GM06990 (cell line): ENCODE measurements at regions not wholly inside any gene's neighbourhood (a gene's known extent, or its start where the extent isn't known, plus 50 kb on each side); places are given as distances from the start of the nearest gene placed in this dataset.

Experiments used
- DNase-seq: peaks from one replicate; pipeline ENCODE4 v3.0.0-alpha.2; 2011; ENCODE audit not compliant: insufficient read length; ENCODE audit errors: extremely low read depth
- H3K27me3 ChIP-seq: replicated peaks from 2 replicates; pipeline ENCODE4 v1.6.0; 2011; ENCODE audit warnings: low read length; ENCODE audit not compliant: control insufficient read depth, insufficient read depth
- H3K36me3 ChIP-seq: 2 replicates; pipeline ENCODE4 v1.5.1; 2011; ENCODE audit warnings: low read length; ENCODE audit not compliant: control insufficient read depth, insufficient read depth
- H3K4me3 ChIP-seq: replicated peaks from 2 replicates; pipeline ENCODE4 v1.5.1; 2011; ENCODE audit warnings: low read depth, mild to moderate bottlenecking, control low read depth, low read length
- CTCF ChIP-seq: IDR thresholded peaks from 2 replicates; pipeline ENCODE4 v1.5.1; 2011; ENCODE audit warnings: low read length, control low read depth, mild to moderate bottlenecking, inconsistent platforms; ENCODE audit not compliant: insufficient read depth, poor library complexity, severe bottlenecking

- Histone ChIP-seq H3K4me3 (no peak overlapping the region), H3K36me3 (no peaks in the 10 kb centered on the region), H3K27me3 (no peaks in the 10 kb centered on the region; the same call in 1 of the 2 replicates)
- no peak for DNase-seq
- no peak for TF ChIP-seq CTCF
Measured at GRCh38 chr2:126796931-126797621, 101.6 kb upstream of the TEX51 start.

- no peaks in the 10 kb centered on the region; the same call in 1 of the 2 replicates for H3K27me3 ChIP-seq
- no peak overlapping the region for H3K4me3 ChIP-seq
- no peak for TF ChIP-seq CTCF
- no peak for DNase-seq
- no peaks in the 10 kb centered on the region for H3K36me3 ChIP-seq
Measured at GRCh38 chr2:126797622-126798275, 100.9 kb upstream of the TEX51 start.

GRCh38 chr2:126798276-126799140 is 100.2 kb upstream of the TEX51 start:
- Histone ChIP-seq H3K27me3 (no peaks in the 10 kb centered on the region; the same call in 1 of the 2 replicates), H3K36me3 (no peaks in the 10 kb centered on the region), H3K4me3 (no peak overlapping the region)
- no peak for DNase-seq
- no peak for TF ChIP-seq CTCF

- Histone ChIP-seq H3K36me3 (no peaks in the 10 kb centered on the region), H3K27me3 (no peaks in the 10 kb centered on the region; the same call in 1 of the 2 replicates), H3K4me3 (no peak overlapping the region)
- DNase-seq, result no peak
- TF ChIP-seq CTCF, result no peak
Measured at GRCh38 chr2:126799301-126799700, 99.4 kb upstream of the TEX51 start.

GRCh38 chr2:126801473-126801872 is 97.2 kb upstream of the TEX51 start:
- no peak for TF ChIP-seq CTCF
- no peak for DNase-seq
- Histone ChIP-seq H3K27me3 (no peaks in the 10 kb centered on the region; the same call in 1 of the 2 replicates), H3K4me3 (no peak overlapping the region), H3K36me3 (no peaks in the 10 kb centered on the region)
